NB4 (cell line): ENCODE measurements at regions not wholly inside any gene's neighbourhood (a gene's known extent, or its start where the extent isn't known, plus 50 kb on each side); places are given as distances from the start of the nearest gene placed in this dataset.

Source experiments
- POLR2A ChIP-seq: IDR thresholded peaks from 2 replicates; pipeline ENCODE4 v1.6.1; 2011; ENCODE audit warnings: mild to moderate bottlenecking; ENCODE audit not compliant: insufficient read length; ENCODE audit errors: extremely low read depth
- TF ChIP-seq, protein P1 (sequence below): IDR thresholded peaks from one replicate; pipeline ENCODE4 v1.5.1; 2012; ENCODE audit warnings: low read depth, low read length
- TF ChIP-seq, protein P2 (sequence below): IDR thresholded peaks from 2 replicates; pipeline ENCODE4 v1.6.1; 2011; ENCODE audit warnings: low read depth, low read length

DNA sequence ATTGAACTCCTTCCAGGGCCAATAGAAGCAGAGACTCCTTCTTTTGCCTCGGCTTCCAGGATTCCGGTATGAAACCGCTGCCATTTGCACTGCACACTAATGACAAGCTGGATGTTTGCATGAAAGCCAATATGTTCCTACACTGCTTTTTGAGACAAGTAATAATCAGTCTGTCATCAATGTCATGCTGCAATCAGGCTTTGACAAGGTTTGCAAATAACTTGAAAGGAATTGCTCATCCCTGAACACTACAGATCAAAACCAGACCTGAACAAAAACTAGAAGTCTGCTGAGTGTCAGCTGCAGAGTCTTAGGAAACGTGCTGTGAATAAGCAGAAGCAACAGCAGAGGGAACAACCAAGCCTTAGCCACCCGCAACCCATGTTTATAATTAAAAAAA is 720.7 kb upstream of the CXADR start:
- TF ChIP-seq, protein P1, sequence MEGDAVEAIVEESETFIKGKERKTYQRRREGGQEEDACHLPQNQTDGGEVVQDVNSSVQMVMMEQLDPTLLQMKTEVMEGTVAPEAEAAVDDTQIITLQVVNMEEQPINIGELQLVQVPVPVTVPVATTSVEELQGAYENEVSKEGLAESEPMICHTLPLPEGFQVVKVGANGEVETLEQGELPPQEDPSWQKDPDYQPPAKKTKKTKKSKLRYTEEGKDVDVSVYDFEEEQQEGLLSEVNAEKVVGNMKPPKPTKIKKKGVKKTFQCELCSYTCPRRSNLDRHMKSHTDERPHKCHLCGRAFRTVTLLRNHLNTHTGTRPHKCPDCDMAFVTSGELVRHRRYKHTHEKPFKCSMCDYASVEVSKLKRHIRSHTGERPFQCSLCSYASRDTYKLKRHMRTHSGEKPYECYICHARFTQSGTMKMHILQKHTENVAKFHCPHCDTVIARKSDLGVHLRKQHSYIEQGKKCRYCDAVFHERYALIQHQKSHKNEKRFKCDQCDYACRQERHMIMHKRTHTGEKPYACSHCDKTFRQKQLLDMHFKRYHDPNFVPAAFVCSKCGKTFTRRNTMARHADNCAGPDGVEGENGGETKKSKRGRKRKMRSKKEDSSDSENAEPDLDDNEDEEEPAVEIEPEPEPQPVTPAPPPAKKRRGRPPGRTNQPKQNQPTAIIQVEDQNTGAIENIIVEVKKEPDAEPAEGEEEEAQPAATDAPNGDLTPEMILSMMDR = no peak
- no peak for TF ChIP-seq POLR2A
- TF ChIP-seq, protein P2, sequence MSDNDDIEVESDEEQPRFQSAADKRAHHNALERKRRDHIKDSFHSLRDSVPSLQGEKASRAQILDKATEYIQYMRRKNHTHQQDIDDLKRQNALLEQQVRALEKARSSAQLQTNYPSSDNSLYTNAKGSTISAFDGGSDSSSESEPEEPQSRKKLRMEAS = no peak
